Neural progenitor cell (in vitro differentiated cells): ENCODE measurements at regions not wholly inside any gene's neighbourhood (a gene's known extent, or its start where the extent isn't known, plus 50 kb on each side); places are given as distances from the start of the nearest gene placed in this dataset.
"Not testable (repeated sequence)": the region's sequence is repeated elsewhere in the genome, so short reads cannot be mapped to it uniquely, and the experiment has no call there.

ENCODE experiments used
- EZH2 ChIP-seq: fragments of 200-600 bp; sonication (generic); IDR thresholded peaks from 2 replicates; pipeline ENCODE4 v1.6.1; 2017; ENCODE audit warnings: antibody characterized with exemption, mild to moderate bottlenecking, moderate library complexity
- TF ChIP-seq, protein P1 (sequence below): fragments of 200-600 bp; sonication (generic); IDR thresholded peaks from 2 replicates; pipeline ENCODE4 v1.5.1; 2017; ENCODE audit warnings: antibody characterized with exemption, mild to moderate bottlenecking

DNA sequence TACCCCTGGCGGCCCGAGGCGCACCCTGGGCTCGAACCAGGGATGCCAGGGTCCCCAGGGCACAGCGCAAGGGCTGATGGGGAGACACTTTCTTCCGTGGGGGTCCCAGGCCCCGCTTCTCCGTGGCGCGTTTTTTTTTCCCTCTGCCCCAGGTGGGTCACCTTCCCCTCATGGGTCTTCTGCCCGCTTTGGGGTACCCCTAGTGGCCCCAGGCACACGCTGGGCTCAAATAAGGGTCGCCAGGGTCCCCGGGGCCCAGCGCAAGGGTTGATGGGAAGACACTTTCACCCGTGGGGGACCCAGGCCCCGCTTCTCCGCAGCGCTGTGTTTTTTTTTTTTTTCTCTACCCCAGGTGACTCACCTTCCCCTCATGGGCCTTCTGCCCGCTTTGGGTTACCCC is 163.3 kb upstream of the ZNG1F start:
- TF ChIP-seq, protein P1, sequence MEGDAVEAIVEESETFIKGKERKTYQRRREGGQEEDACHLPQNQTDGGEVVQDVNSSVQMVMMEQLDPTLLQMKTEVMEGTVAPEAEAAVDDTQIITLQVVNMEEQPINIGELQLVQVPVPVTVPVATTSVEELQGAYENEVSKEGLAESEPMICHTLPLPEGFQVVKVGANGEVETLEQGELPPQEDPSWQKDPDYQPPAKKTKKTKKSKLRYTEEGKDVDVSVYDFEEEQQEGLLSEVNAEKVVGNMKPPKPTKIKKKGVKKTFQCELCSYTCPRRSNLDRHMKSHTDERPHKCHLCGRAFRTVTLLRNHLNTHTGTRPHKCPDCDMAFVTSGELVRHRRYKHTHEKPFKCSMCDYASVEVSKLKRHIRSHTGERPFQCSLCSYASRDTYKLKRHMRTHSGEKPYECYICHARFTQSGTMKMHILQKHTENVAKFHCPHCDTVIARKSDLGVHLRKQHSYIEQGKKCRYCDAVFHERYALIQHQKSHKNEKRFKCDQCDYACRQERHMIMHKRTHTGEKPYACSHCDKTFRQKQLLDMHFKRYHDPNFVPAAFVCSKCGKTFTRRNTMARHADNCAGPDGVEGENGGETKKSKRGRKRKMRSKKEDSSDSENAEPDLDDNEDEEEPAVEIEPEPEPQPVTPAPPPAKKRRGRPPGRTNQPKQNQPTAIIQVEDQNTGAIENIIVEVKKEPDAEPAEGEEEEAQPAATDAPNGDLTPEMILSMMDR, result not testable (repeated sequence)
- TF ChIP-seq EZH2, result not testable (repeated sequence)
